ENCODE measurements at regions not wholly inside any gene's neighbourhood (a gene's known extent, or its start where the extent isn't known, plus 50 kb on each side); places are given as distances from the start of the nearest gene placed in this dataset.

DNA sequence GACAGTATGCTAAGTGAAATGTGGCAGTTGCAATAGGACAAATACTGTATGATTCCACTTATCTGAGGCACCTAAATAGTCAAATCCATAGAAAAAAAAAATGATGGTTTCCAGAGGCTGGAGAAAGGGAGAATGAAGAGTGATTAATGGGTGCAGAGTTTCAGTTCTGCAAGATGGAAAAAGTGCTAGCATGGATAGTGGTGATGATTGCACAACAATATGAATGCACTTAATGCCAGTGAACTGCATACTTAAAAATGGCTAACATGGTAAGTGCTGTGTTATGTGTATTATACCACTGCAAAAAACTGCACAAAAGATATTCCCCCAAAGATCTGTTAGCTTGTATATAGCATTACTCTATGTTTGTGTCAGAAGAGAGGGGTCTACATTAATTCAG is 185.4 kb downstream of the INHBB start:
- TF ChIP-seq, protein P1, sequence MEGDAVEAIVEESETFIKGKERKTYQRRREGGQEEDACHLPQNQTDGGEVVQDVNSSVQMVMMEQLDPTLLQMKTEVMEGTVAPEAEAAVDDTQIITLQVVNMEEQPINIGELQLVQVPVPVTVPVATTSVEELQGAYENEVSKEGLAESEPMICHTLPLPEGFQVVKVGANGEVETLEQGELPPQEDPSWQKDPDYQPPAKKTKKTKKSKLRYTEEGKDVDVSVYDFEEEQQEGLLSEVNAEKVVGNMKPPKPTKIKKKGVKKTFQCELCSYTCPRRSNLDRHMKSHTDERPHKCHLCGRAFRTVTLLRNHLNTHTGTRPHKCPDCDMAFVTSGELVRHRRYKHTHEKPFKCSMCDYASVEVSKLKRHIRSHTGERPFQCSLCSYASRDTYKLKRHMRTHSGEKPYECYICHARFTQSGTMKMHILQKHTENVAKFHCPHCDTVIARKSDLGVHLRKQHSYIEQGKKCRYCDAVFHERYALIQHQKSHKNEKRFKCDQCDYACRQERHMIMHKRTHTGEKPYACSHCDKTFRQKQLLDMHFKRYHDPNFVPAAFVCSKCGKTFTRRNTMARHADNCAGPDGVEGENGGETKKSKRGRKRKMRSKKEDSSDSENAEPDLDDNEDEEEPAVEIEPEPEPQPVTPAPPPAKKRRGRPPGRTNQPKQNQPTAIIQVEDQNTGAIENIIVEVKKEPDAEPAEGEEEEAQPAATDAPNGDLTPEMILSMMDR (conservative IDR thresholded peaks at IDR 0.05; ENCODE audit: low read depth, low read length) = no peak
- no peak for TF ChIP-seq EZH2 (IDR thresholded peaks at IDR 0.05; ENCODE audit: borderline replicate concordance, low read depth, low read length, poor library complexity, severe bottlenecking)
